ENCODE measurements at regions not wholly inside any gene's neighbourhood (a gene's known extent, or its start where the extent isn't known, plus 50 kb on each side); places are given as distances from the start of the nearest gene placed in this dataset.

- H3K27ac Mint-ChIP-seq: peak overlapping the region in 1 of 3 donors; percentile 1
- peaks cover 50% of the 10 kb centered on the region for H3K27me3 Mint-ChIP-seq
- no peak for ATAC-seq (ENCODE audit: low read depth in 2 of 2)
Observed at GRCh38 chr1:93025572-93025971, 53.5 kb upstream of the MTF2 start.

GRCh38 chr1:93028542-93028941 is 50.5 kb upstream of the MTF2 start:
- H3K4me3 Mint-ChIP-seq: no peak overlapping the region
- peaks cover 4% of the 10 kb centered on the region for H3K27me3 ChIP-seq (ENCODE audit: control insufficient read depth, insufficient read depth, low read length)
- no peak overlapping the region for H3K27ac ChIP-seq (ENCODE audit: insufficient read depth, low read length, poor library complexity, severe bottlenecking)
- H3K27ac Mint-ChIP-seq: no peak overlapping the region
- H3K4me1 Mint-ChIP-seq: peaks cover 0 to 7% (median 5%) of the 10 kb centered on the region in 4 donors
- no peaks in the 10 kb centered on the region for H3K9me3 ChIP-seq (ENCODE audit: control insufficient read depth in 2 of 2, low read length in 2 of 2)
- no peaks in the 10 kb centered on the region for H3K36me3 Mint-ChIP-seq
- peaks cover 0 to 3% (median 0%) of the 10 kb centered on the region in 7 donors for H3K9me3 Mint-ChIP-seq
- H3K36me3 ChIP-seq (ENCODE audit: control insufficient read depth, insufficient read depth, low read length): no peaks in the 10 kb centered on the region
- peaks cover 47% of the 10 kb centered on the region for H3K27me3 Mint-ChIP-seq
- no peaks in the 10 kb centered on the region for H3K4me1 ChIP-seq (ENCODE audit: control insufficient read depth, insufficient read depth, low read length, poor library complexity, severe bottlenecking)
- H3K4me3 ChIP-seq (ENCODE audit: low read depth, low read length): no peak overlapping the region
- ATAC-seq (ENCODE audit: low read depth in 2 of 2) (no peak), DNase-seq (no peak)

More at GRCh38 chr1:93025572-93025971, 53.5 kb upstream of the MTF2 start:
- Mint-ChIP-seq H3K4me3 (no peak overlapping the region), H3K9me3 (no peaks in the 10 kb centered on the region), H3K36me3 (no peaks in the 10 kb centered on the region), H3K4me1 (peaks cover 0 to 10% (median 8%) of the 10 kb centered on the region in 4 donors)
- no peaks in the 10 kb centered on the region for H3K9me3 ChIP-seq (ENCODE audit: control insufficient read depth in 2 of 2, low read length in 2 of 2)
- DNase-seq: no peak
- H3K27me3 ChIP-seq (ENCODE audit: control insufficient read depth, insufficient read depth, low read length): peaks cover 5% of the 10 kb centered on the region
- H3K4me3 ChIP-seq (ENCODE audit: low read depth, low read length): no peak overlapping the region
- H3K27ac ChIP-seq (ENCODE audit: insufficient read depth, low read length, poor library complexity, severe bottlenecking): no peak overlapping the region
- no peaks in the 10 kb centered on the region for H3K36me3 ChIP-seq (ENCODE audit: control insufficient read depth, insufficient read depth, low read length)
- H3K4me1 ChIP-seq (ENCODE audit: control insufficient read depth, insufficient read depth, low read length, poor library complexity, severe bottlenecking): no peaks in the 10 kb centered on the region
